ENCODE measurements at regions not wholly inside any gene's neighbourhood (a gene's known extent, or its start where the extent isn't known, plus 50 kb on each side); places are given as distances from the start of the nearest gene placed in this dataset.

DNA sequence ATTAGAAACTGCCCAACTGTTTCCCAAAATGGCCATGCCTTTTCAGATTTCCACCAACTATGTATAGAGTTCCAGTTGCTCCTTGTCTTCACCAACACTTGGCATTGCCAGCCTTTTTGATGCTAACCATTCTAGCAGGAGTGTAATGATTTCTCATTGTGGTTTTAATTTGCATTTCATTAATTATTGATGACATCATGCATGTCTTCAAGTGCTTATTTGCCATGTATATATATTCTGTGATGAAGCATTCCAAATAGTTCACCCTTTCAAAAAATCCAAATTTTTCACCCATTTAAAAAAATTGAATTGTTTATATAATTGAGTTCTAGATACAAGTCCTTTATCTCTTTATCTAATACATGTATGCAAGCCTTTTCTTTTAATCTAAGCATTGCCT, 245.9 kb upstream of the TNRC6C start:
- H3F3A ChIP-seq (ENCODE audit: low read length, unreplicated experiment), result no peaks in the 10 kb centered on the region
- ChIA-PET POLR2A (ENCODE audit: unreplicated experiment) (no interaction called here), CTCF (no interaction called here)
- H3K4me1 ChIP-seq (ENCODE audit: insufficient read depth, low read length), result no peaks in the 10 kb centered on the region
- H3K9me2 ChIP-seq (replicated peaks; ENCODE audit: low read length), result no peaks in the 10 kb centered on the region
- H4K20me1 ChIP-seq (ENCODE audit: low read length), result no peaks in the 10 kb centered on the region
- H3K79me2 ChIP-seq (ENCODE audit: low read length), result no peaks in the 10 kb centered on the region
- no peaks in the 10 kb centered on the region for H3K36me3 ChIP-seq (ENCODE audit: low read depth, low read length)
- H2AFZ ChIP-seq (ENCODE audit: low read length), result no peak overlapping the region
- TF ChIP-seq, protein P1, sequence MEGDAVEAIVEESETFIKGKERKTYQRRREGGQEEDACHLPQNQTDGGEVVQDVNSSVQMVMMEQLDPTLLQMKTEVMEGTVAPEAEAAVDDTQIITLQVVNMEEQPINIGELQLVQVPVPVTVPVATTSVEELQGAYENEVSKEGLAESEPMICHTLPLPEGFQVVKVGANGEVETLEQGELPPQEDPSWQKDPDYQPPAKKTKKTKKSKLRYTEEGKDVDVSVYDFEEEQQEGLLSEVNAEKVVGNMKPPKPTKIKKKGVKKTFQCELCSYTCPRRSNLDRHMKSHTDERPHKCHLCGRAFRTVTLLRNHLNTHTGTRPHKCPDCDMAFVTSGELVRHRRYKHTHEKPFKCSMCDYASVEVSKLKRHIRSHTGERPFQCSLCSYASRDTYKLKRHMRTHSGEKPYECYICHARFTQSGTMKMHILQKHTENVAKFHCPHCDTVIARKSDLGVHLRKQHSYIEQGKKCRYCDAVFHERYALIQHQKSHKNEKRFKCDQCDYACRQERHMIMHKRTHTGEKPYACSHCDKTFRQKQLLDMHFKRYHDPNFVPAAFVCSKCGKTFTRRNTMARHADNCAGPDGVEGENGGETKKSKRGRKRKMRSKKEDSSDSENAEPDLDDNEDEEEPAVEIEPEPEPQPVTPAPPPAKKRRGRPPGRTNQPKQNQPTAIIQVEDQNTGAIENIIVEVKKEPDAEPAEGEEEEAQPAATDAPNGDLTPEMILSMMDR (conservative IDR thresholded peaks at IDR 0.05; ENCODE audit: low read depth, low read length), result no peak
- no peak for TF ChIP-seq EZH2 (IDR thresholded peaks at IDR 0.05; ENCODE audit: low read length, unreplicated experiment)
- TF ChIP-seq EZH2phosphoT487 (IDR thresholded peaks at IDR 0.05; ENCODE audit: borderline replicate concordance, low read length), result no peak
- peaks cover 82% of the 10 kb centered on the region for H3K27me3 ChIP-seq (ENCODE audit: low read length)
- no TSS peak for BruUV-seq (replicated peaks)
- DNase-seq (no peak), ATAC-seq (no peak)
- no peak overlapping the region for H3K4me3 ChIP-seq (ENCODE audit: low read length)
- intact Hi-C loops (cut with micrococcal nuclease), result no loop called here
- H3K27ac ChIP-seq (ENCODE audit: low read length), result no peak overlapping the region
- H3K4me2 ChIP-seq (ENCODE audit: low read length), result no peak overlapping the region
- no peaks in the 10 kb centered on the region for H3K9me3 ChIP-seq (ENCODE audit: low read length)
- no peak overlapping the region for H3K9ac ChIP-seq (ENCODE audit: low read length)

- DNase-seq, result no peak
- Histone ChIP-seq H3K27me3 (ENCODE audit: low read length) (peaks cover 60% of the 10 kb centered on the region), H3F3A (ENCODE audit: low read length, unreplicated experiment) (no peaks in the 10 kb centered on the region), H3K79me2 (ENCODE audit: low read length) (no peaks in the 10 kb centered on the region), H3K9me2 (replicated peaks; ENCODE audit: low read length) (no peaks in the 10 kb centered on the region), H2AFZ (ENCODE audit: low read length) (no peak overlapping the region), H3K4me2 (ENCODE audit: low read length) (no peak overlapping the region), H3K9ac (ENCODE audit: low read length) (no peak overlapping the region), H4K20me1 (ENCODE audit: low read length) (no peaks in the 10 kb centered on the region), H3K4me1 (ENCODE audit: insufficient read depth, low read length) (no peaks in the 10 kb centered on the region), H3K4me3 (ENCODE audit: low read length) (no peak overlapping the region), H3K9me3 (ENCODE audit: low read length) (no peaks in the 10 kb centered on the region), H3K27ac (ENCODE audit: low read length) (no peak overlapping the region), H3K36me3 (ENCODE audit: low read depth, low read length) (no peaks in the 10 kb centered on the region)
- POLR2A ChIA-PET (ENCODE audit: unreplicated experiment), result no interaction called here
- intact Hi-C loops (cut with micrococcal nuclease), result no loop called here
- TF ChIP-seq, protein P1 (conservative IDR thresholded peaks at IDR 0.05; ENCODE audit: low read depth, low read length), result no peak
- TF ChIP-seq EZH2phosphoT487 (IDR thresholded peaks at IDR 0.05; ENCODE audit: borderline replicate concordance, low read length) (no peak), EZH2 (IDR thresholded peaks at IDR 0.05; ENCODE audit: low read length, unreplicated experiment) (no peak)
- CTCF ChIA-PET, result no interaction called here
- no TSS peak for BruUV-seq (replicated peaks)
- ATAC-seq, result no peak
Observed at GRCh38 chr17:77716289-77716926, 242.1 kb upstream of the TNRC6C start.

DNA sequence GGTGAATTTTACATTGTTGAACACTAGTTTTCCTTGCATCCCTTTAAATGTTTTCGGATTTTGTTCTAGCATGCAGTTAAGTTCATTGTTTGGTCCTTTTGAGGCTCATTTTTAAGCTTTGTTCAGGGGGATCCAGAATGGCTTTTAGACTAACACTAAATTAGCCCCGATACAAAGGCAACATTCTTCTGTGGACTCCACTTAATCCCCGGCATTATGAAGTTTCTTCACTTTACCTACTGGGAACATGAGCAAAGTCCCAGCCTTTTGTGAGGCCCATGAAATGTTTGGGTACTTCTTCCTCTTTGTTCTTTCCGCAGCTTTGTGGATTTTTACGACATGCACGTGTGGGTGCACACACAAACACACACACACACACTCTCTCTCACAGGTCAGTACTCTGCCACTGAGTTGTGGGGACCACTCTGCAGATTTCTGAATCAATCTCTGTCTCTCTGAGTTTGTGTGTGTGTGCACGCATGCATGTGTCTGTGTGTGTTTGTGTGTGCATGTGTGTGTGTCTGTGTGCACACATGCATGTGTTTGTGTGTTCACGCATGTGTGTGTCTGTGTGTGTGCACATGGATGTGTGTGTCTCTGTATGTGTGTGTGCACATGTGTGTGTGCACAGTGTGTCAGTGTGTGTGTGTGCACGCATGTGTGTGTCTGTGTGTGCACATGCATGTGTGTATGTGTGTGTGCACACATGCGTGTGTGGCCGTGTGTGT, 240.4 kb upstream of the TNRC6C start:
- ATAC-seq, result no peak
- no peaks in the 10 kb centered on the region for H3K9me2 ChIP-seq (replicated peaks; ENCODE audit: low read length)
- H3F3A ChIP-seq (ENCODE audit: low read length, unreplicated experiment), result no peaks in the 10 kb centered on the region
- H3K79me2 ChIP-seq (ENCODE audit: low read length), result no peaks in the 10 kb centered on the region
- no peak overlapping the region for H3K4me3 ChIP-seq (ENCODE audit: low read length)
- no peaks in the 10 kb centered on the region for H3K4me1 ChIP-seq (ENCODE audit: insufficient read depth, low read length)
- no TSS peak for BruUV-seq (replicated peaks)
- H3K27ac ChIP-seq (ENCODE audit: low read length), result no peak overlapping the region
- H3K36me3 ChIP-seq (ENCODE audit: low read depth, low read length), result no peaks in the 10 kb centered on the region
- no peaks in the 10 kb centered on the region for H4K20me1 ChIP-seq (ENCODE audit: low read length)
- H3K27me3 ChIP-seq (ENCODE audit: low read length), result peaks cover 60% of the 10 kb centered on the region
- H3K4me2 ChIP-seq (ENCODE audit: low read length), result no peak overlapping the region
- H3K9me3 ChIP-seq (ENCODE audit: low read length), result no peaks in the 10 kb centered on the region
- ChIA-PET CTCF (no interaction called here), POLR2A (ENCODE audit: unreplicated experiment) (no interaction called here)
- no peak overlapping the region for H3K9ac ChIP-seq (ENCODE audit: low read length)
- DNase-seq, result no peak
- intact Hi-C loops (cut with micrococcal nuclease), result no loop called here
- TF ChIP-seq, protein P1 (conservative IDR thresholded peaks at IDR 0.05; ENCODE audit: low read depth, low read length), result no peak
- H2AFZ ChIP-seq (ENCODE audit: low read length), result no peak overlapping the region

All from PC-3 (cell line).